HCT116 (cell line): ENCODE measurements at regions not wholly inside any gene's neighbourhood (a gene's known extent, or its start where the extent isn't known, plus 50 kb on each side); places are given as distances from the start of the nearest gene placed in this dataset.

Experiments
- EGR1 ChIP-seq: IDR thresholded peaks from 2 replicates; pipeline ENCODE4 v1.6.1; 2012; ENCODE audit warnings: low read depth
- POLR2A ChIP-seq: IDR thresholded peaks from 2 replicates; pipeline ENCODE4 v1.7.0; 2011; ENCODE audit warnings: borderline replicate concordance; ENCODE audit not compliant: insufficient read depth, insufficient read length; ENCODE audit errors: extremely low read depth
- TF ChIP-seq, protein P1 (sequence below): IDR thresholded peaks from 2 replicates; pipeline ENCODE4 v1.6.1; 2012; ENCODE audit warnings: low read depth
- TF ChIP-seq, protein P2 (sequence below), 3 experiments: fragments of 200-600 bp in 1 of 3; sonication (generic) in 1 of 3; IDR thresholded peaks in 2 of 3; conservative IDR thresholded peaks in 1 of 3; 2 replicates each; pipeline ENCODE4 v1.5.1; 2012 to 2017; ENCODE audit warnings: low read depth in 2 of 3, low read length in 2 of 3, antibody characterized with exemption in 1 of 3, borderline replicate concordance in 1 of 3, control low read depth in 1 of 3, mild to moderate bottlenecking in 1 of 3, mixed read lengths in 1 of 3, mixed run types in 1 of 3, moderate library complexity in 1 of 3; ENCODE audit not compliant: insufficient read depth in 1 of 3

DNA sequence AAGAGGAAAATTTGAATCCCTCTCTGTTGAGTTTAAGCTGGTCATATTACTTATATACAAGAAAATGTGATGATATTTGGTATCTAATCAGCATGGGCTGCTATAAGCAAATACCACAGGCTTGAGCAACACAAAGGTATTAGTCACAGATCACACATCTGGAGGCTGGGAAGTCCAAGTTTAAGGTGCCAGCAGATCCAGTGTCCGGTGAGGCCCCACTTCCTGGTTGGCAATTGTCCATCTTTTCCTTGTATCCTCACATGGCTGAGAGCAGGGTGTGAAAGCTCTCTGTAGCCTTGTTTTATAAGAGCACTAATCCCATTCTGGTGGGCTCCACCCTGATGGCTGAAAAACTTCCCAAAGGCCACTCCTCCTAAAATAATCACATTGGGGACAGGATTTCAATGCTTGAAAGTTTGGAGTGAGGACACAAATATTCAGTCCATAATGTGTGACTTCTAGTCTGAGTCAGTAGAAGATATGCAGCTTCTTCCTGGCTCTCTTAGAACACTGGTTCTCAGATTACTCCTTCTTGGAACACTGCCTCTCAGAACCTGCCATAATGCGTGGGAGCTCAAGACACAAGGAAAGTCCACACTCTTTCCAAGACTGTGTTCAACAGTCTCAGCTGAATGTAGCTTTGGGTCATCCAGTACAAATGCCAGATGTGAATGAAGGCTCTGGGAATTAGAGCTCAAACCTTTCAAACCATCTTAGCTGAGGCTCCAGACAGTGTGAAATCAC lies 124.1 kb downstream of the PRDM9 start:
- TF ChIP-seq, protein P1, sequence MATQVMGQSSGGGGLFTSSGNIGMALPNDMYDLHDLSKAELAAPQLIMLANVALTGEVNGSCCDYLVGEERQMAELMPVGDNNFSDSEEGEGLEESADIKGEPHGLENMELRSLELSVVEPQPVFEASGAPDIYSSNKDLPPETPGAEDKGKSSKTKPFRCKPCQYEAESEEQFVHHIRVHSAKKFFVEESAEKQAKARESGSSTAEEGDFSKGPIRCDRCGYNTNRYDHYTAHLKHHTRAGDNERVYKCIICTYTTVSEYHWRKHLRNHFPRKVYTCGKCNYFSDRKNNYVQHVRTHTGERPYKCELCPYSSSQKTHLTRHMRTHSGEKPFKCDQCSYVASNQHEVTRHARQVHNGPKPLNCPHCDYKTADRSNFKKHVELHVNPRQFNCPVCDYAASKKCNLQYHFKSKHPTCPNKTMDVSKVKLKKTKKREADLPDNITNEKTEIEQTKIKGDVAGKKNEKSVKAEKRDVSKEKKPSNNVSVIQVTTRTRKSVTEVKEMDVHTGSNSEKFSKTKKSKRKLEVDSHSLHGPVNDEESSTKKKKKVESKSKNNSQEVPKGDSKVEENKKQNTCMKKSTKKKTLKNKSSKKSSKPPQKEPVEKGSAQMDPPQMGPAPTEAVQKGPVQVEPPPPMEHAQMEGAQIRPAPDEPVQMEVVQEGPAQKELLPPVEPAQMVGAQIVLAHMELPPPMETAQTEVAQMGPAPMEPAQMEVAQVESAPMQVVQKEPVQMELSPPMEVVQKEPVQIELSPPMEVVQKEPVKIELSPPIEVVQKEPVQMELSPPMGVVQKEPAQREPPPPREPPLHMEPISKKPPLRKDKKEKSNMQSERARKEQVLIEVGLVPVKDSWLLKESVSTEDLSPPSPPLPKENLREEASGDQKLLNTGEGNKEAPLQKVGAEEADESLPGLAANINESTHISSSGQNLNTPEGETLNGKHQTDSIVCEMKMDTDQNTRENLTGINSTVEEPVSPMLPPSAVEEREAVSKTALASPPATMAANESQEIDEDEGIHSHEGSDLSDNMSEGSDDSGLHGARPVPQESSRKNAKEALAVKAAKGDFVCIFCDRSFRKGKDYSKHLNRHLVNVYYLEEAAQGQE, result no peak
- TF ChIP-seq POLR2A (no peak), EGR1 (no peak)
- TF ChIP-seq, protein P2, sequence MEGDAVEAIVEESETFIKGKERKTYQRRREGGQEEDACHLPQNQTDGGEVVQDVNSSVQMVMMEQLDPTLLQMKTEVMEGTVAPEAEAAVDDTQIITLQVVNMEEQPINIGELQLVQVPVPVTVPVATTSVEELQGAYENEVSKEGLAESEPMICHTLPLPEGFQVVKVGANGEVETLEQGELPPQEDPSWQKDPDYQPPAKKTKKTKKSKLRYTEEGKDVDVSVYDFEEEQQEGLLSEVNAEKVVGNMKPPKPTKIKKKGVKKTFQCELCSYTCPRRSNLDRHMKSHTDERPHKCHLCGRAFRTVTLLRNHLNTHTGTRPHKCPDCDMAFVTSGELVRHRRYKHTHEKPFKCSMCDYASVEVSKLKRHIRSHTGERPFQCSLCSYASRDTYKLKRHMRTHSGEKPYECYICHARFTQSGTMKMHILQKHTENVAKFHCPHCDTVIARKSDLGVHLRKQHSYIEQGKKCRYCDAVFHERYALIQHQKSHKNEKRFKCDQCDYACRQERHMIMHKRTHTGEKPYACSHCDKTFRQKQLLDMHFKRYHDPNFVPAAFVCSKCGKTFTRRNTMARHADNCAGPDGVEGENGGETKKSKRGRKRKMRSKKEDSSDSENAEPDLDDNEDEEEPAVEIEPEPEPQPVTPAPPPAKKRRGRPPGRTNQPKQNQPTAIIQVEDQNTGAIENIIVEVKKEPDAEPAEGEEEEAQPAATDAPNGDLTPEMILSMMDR (IDR thresholded peaks at IDR 0.05 in 2 of 3, conservative IDR thresholded peaks at IDR 0.05 in 1 of 3; ENCODE audit: borderline replicate concordance in 1 of 3, insufficient read depth in 1 of 3, low read depth in 2 of 3, low read length in 2 of 3), result no peak
